Mesenchymal stem cell (in vitro differentiated cells and primary cell): ENCODE measurements at regions not wholly inside any gene's neighbourhood (a gene's known extent, or its start where the extent isn't known, plus 50 kb on each side); places are given as distances from the start of the nearest gene placed in this dataset.
A peak's percentile ranks its signal among the peaks of the same experiment; 100 is the strongest.

Experiments used
- DNase-seq: peaks from one replicate; pipeline ENCODE4 v3.0.0-alpha.2; 2013
- H2AFZ ChIP-seq: one replicate; pipeline ENCODE4 v1.6.1; 2013; ENCODE audit warnings: low read depth, mild to moderate bottlenecking, control low read depth, inconsistent platforms, low read length, moderate library complexity
- H2AK5ac ChIP-seq: 2 replicates; pipeline ENCODE4 v1.6.1; 2013; ENCODE audit warnings: low read length, moderate library complexity, mild to moderate bottlenecking, inconsistent platforms; ENCODE audit not compliant: severe bottlenecking
- H2BK120ac ChIP-seq: one replicate; pipeline ENCODE4 v1.6.1; 2013; ENCODE audit warnings: low read depth, mild to moderate bottlenecking, inconsistent platforms, low read length, moderate library complexity
- H2BK12ac ChIP-seq, 2 experiments: one replicate each; pipeline ENCODE4 v1.6.1; 2013; ENCODE audit warnings: inconsistent platforms in 2 of 2, low read length in 2 of 2, mild to moderate bottlenecking in 2 of 2, moderate library complexity in 2 of 2, control low read depth in 1 of 2
- H2BK15ac ChIP-seq: one replicate; pipeline ENCODE4 v1.6.1; 2013; ENCODE audit warnings: mild to moderate bottlenecking, low read depth, inconsistent platforms; ENCODE audit not compliant: poor library complexity, severe bottlenecking
- H2BK5ac ChIP-seq: 2 replicates; pipeline ENCODE4 v1.6.1; 2013; ENCODE audit warnings: low read depth, mild to moderate bottlenecking, low read length, control low read depth, inconsistent platforms; ENCODE audit not compliant: poor library complexity, severe bottlenecking
- H3K14ac ChIP-seq, 2 experiments: one replicate each; pipeline ENCODE4 v1.6.1; 2013; ENCODE audit warnings: inconsistent platforms in 2 of 2, low read length in 2 of 2, control low read depth in 1 of 2, mild to moderate bottlenecking in 1 of 2, moderate library complexity in 1 of 2
- H3K18ac ChIP-seq, 2 experiments: one replicate each; pipeline ENCODE4 v1.6.1; 2013; ENCODE audit warnings: inconsistent platforms in 2 of 2, low read length in 2 of 2, control low read depth in 1 of 2, low read depth in 1 of 2, mild to moderate bottlenecking in 1 of 2
- H3K23ac ChIP-seq, 2 experiments: one replicate each; pipeline ENCODE4 v1.6.1; 2013; ENCODE audit warnings: inconsistent platforms in 2 of 2, low read length in 2 of 2, mild to moderate bottlenecking in 2 of 2, moderate library complexity in 2 of 2, control low read depth in 1 of 2
- H3K27ac ChIP-seq: 2 replicates; pipeline ENCODE4 v1.5.1; 2013; ENCODE audit warnings: mild to moderate bottlenecking, moderate library complexity, low read length, control low read depth, inconsistent platforms; ENCODE audit not compliant: poor library complexity, severe bottlenecking
- H3K27me3 ChIP-seq, 2 experiments: 2 replicates each; pipeline versions ENCODE4 v1.6.1 to v1.7.0; 2013; ENCODE audit warnings: low read length in 2 of 2, mild to moderate bottlenecking in 2 of 2, moderate library complexity in 2 of 2, control low read depth in 1 of 2, inconsistent platforms in 1 of 2; ENCODE audit not compliant: control insufficient read depth in 1 of 2, insufficient read depth in 1 of 2
- H3K36me3 ChIP-seq, 2 experiments: 2 replicates each; pipeline versions ENCODE4 v1.6.1 to v1.7.0; 2013; ENCODE audit warnings: low read length in 2 of 2, control low read depth in 1 of 2, inconsistent platforms in 1 of 2, low read depth in 1 of 2, mild to moderate bottlenecking in 1 of 2; ENCODE audit not compliant: insufficient read depth in 2 of 2, control insufficient read depth in 1 of 2
- H3K4ac ChIP-seq, 2 experiments: one replicate each; pipeline ENCODE4 v1.6.1; 2013; ENCODE audit warnings: inconsistent platforms in 2 of 2, low read length in 2 of 2, mild to moderate bottlenecking in 2 of 2, moderate library complexity in 2 of 2, control low read depth in 1 of 2, low read depth in 1 of 2
- H3K4me1 ChIP-seq: 2 replicates; pipeline ENCODE4 v1.6.1; 2013; ENCODE audit warnings: low read depth, low read length, control low read depth; ENCODE audit not compliant: control insufficient read depth, insufficient read depth
- H3K4me2 ChIP-seq: 2 replicates; pipeline ENCODE4 v1.6.1; 2013; ENCODE audit warnings: low read length, mild to moderate bottlenecking, inconsistent platforms; ENCODE audit not compliant: poor library complexity, severe bottlenecking
- H3K4me3 ChIP-seq, 2 experiments: 2 replicates each; pipeline versions ENCODE4 v1.5.1 to v1.7.0; 2013; ENCODE audit warnings: low read length in 2 of 2, mild to moderate bottlenecking in 2 of 2, control low read depth in 1 of 2, low read depth in 1 of 2; ENCODE audit not compliant: insufficient read depth in 1 of 2
- H3K79me1 ChIP-seq: replicated peaks from 2 replicates; pipeline ENCODE4 v1.6.1; 2013; ENCODE audit warnings: mild to moderate bottlenecking, control low read depth, low read length, inconsistent platforms; ENCODE audit not compliant: poor library complexity, severe bottlenecking
- H3K9ac ChIP-seq: 2 replicates; pipeline ENCODE4 v1.7.0; 2013; ENCODE audit warnings: mild to moderate bottlenecking, low read length, moderate library complexity
- H3K9me3 ChIP-seq: 2 replicates; pipeline ENCODE4 v1.7.0; 2013; ENCODE audit warnings: mild to moderate bottlenecking, low read length; ENCODE audit not compliant: control insufficient read depth
- H4K8ac ChIP-seq: one replicate; pipeline ENCODE4 v1.6.1; 2013; ENCODE audit warnings: inconsistent platforms, mild to moderate bottlenecking, low read length, moderate library complexity
- H4K91ac ChIP-seq: one replicate; pipeline ENCODE4 v1.6.1; 2013; ENCODE audit warnings: mild to moderate bottlenecking, low read length, inconsistent platforms
- WGBS: methylation state at CpG from one replicate; pipeline ENCODE4 v1.1.7; 2013; ENCODE audit warnings: mixed read lengths; 5-methylcytosine and 5-hydroxymethylcytosine counted together

DNA sequence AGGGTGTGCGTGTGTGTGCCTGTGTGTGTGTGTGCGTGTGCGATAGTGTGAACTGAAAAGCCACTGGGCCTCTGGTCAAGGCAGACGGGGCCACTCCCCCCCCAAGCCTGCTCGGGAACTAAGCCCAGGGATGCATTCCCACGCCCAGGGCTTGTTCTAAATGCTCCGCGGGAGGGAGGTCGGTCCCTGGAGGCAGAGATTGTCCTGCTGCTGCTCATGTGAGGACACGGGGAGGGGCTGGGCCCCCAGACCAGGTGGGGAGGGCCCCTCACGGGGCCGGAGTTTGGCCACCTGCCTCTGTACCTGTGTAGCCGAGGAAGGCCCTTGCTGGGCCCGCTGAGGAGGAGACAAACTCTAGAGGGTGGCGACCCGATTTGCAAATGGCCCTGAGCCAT is 93.9 kb downstream of the PDGFA start:
- Histone ChIP-seq H3K18ac (no peak overlapping the region), H2AK5ac (no peak overlapping the region), H3K9me3 (no peaks in the 10 kb centered on the region), H2AFZ (no peak overlapping the region), H3K36me3 (no peaks in the 10 kb centered on the region), H2BK15ac (no peak overlapping the region), H3K79me1 (no peaks in the 10 kb centered on the region), H2BK5ac (no peak overlapping the region), H4K8ac (no peak overlapping the region), H2BK12ac (no peak overlapping the region), H3K4me1 (no peaks in the 10 kb centered on the region), H3K14ac (no peak overlapping the region), H3K4me2 (no peak overlapping the region), H3K4me3 (no peak overlapping the region), H3K9ac (no peak overlapping the region), H3K27ac (no peak overlapping the region), H4K91ac (no peak overlapping the region), H3K23ac (no peak overlapping the region), H3K27me3 (peaks cover 27 to 45% of the 10 kb centered on the region in 2 experiments), H2BK120ac (no peak overlapping the region), H3K4ac (no peak overlapping the region)
- 78% methylated on average over 16 of the region's 16 CpGs for WGBS
- DNase-seq = no peak

DNA sequence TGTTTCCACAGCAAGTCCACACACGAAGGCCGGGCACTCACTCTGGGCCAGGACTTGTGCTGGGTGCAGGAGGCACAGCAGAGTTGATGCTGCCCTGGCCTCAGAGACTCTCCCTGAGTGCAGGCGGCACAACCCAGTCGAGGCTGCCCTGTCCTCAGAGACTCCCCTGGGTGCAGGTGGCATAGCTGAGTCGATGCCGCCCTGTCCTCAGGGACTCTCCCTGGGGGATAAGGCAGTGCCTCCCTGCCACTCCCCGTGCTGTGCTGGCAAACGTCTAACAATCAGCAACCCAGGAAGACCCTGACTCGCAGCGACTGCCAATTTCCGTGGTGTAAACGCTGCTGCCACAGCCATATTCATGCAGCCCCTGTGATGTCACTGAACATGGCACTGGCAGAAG is 93.1 kb downstream of the PDGFA start:
- H3K4me3 ChIP-seq = no peak overlapping the region
- H2AFZ ChIP-seq = no peak overlapping the region
- 93% methylated on average over 12 of the region's 12 CpGs for WGBS
- DNase-seq = no peak
- no peak overlapping the region for H3K18ac ChIP-seq
- H3K9ac ChIP-seq = no peak overlapping the region
- no peak overlapping the region for H2BK5ac ChIP-seq
- H2BK120ac ChIP-seq = no peak overlapping the region
- peaks cover 27 to 43% of the 10 kb centered on the region in 2 experiments for H3K27me3 ChIP-seq
- no peaks in the 10 kb centered on the region for H3K79me1 ChIP-seq
- H3K36me3 ChIP-seq = no peaks in the 10 kb centered on the region
- H3K23ac ChIP-seq = no peak overlapping the region
- H2BK12ac ChIP-seq = no peak overlapping the region
- no peak overlapping the region for H3K27ac ChIP-seq
- no peak overlapping the region for H4K91ac ChIP-seq
- H2AK5ac ChIP-seq = no peak overlapping the region
- no peak overlapping the region for H3K4ac ChIP-seq
- H3K9me3 ChIP-seq = no peaks in the 10 kb centered on the region
- H4K8ac ChIP-seq = no peak overlapping the region
- H3K4me1 ChIP-seq = no peaks in the 10 kb centered on the region
- H2BK15ac ChIP-seq = no peak overlapping the region
- no peak overlapping the region for H3K14ac ChIP-seq
- H3K4me2 ChIP-seq = no peak overlapping the region

DNA sequence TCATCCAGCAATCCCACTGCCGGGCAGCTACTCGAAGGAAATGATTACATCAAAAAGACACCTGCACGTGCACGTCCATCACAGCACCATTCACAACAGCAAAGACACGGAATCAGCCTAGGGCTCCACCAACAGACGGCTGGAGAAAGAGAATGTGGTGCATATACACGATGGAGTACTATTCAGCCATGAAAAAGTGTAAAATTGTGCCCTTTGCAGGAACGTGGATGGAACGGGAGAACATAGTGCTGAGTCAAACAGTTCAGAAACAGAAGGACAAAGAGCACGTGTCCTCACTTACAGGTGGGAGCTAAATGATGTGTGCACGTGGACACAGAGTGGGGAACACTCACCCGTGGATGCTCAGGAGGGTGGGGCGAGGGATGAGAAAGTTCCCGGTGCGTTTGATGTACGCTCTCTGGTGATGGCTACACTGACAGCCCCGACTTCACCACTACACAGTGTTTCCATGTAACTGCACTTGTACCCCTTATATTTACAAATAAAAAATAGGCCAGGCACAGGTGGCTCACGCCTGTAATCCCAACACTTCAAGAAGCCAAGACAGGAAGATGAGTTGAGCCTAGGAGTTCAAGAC is 92.0 kb downstream of the PDGFA start:
- H4K91ac ChIP-seq = no peak overlapping the region
- H3K18ac ChIP-seq = no peak overlapping the region
- H2AFZ ChIP-seq = no peak overlapping the region
- H3K27ac ChIP-seq = no peak overlapping the region
- H3K4me1 ChIP-seq = no peaks in the 10 kb centered on the region
- no peak overlapping the region for H4K8ac ChIP-seq
- H3K14ac ChIP-seq = no peak overlapping the region
- H2BK15ac ChIP-seq = no peak overlapping the region
- H3K79me1 ChIP-seq = no peaks in the 10 kb centered on the region
- no peak overlapping the region for H2AK5ac ChIP-seq
- no peak for DNase-seq
- no peak overlapping the region for H3K4ac ChIP-seq
- H3K4me3 ChIP-seq = no peak overlapping the region
- WGBS = 90% methylated on average over 18 of the region's 18 CpGs
- no peak overlapping the region for H3K23ac ChIP-seq
- no peak overlapping the region for H2BK12ac ChIP-seq
- H3K27me3 ChIP-seq = peaks cover 27 to 45% of the 10 kb centered on the region in 2 experiments
- no peak overlapping the region for H3K4me2 ChIP-seq
- H2BK5ac ChIP-seq = no peak overlapping the region
- H3K36me3 ChIP-seq = no peaks in the 10 kb centered on the region
- no peak overlapping the region for H2BK120ac ChIP-seq
- no peak overlapping the region for H3K9ac ChIP-seq
- H3K9me3 ChIP-seq = no peaks in the 10 kb centered on the region

GRCh38 chr7:428387-428786 is 91.3 kb downstream of the PDGFA start:
- H3K9ac ChIP-seq = no peak overlapping the region
- WGBS = 97% methylated on average over 16 of the region's 18 CpGs
- H3K14ac ChIP-seq = no peak overlapping the region
- no peak overlapping the region for H3K23ac ChIP-seq
- H2AFZ ChIP-seq = no peak overlapping the region
- H2BK12ac ChIP-seq = no peak overlapping the region
- H4K91ac ChIP-seq = peak overlapping the region; percentile 67
- no peaks in the 10 kb centered on the region for H3K4me1 ChIP-seq
- no peak overlapping the region for H3K27ac ChIP-seq
- no peak for DNase-seq
- no peak overlapping the region for H4K8ac ChIP-seq
- no peak overlapping the region for H2BK15ac ChIP-seq
- H3K18ac ChIP-seq = no peak overlapping the region
- no peaks in the 10 kb centered on the region for H3K79me1 ChIP-seq
- H3K36me3 ChIP-seq = no peaks in the 10 kb centered on the region
- no peak overlapping the region for H3K4me3 ChIP-seq
- H3K4ac ChIP-seq = no peak overlapping the region
- H2BK120ac ChIP-seq = no peak overlapping the region
- H3K27me3 ChIP-seq = peaks cover 31 to 47% of the 10 kb centered on the region in 2 experiments
- H3K4me2 ChIP-seq = no peak overlapping the region
- no peak overlapping the region for H2AK5ac ChIP-seq
- no peak overlapping the region for H2BK5ac ChIP-seq
- no peaks in the 10 kb centered on the region for H3K9me3 ChIP-seq
